ENCODE measurements at regions not wholly inside any gene's neighbourhood (a gene's known extent, or its start where the extent isn't known, plus 50 kb on each side); places are given as distances from the start of the nearest gene placed in this dataset.

- H3K4me3 ChIP-seq (ENCODE audit: low read depth, low read length) = no peak overlapping the region
- TF ChIP-seq CTCF (IDR thresholded peaks at IDR 0.05; ENCODE audit: insufficient read depth, low read depth, low read length, missing control alignments) = no peak
- DNase-seq (ENCODE audit: low read depth) = no peak
These were observed 71.3 kb downstream of the PTPRS start for GRCh38 chr19:5269279-5269678.

GRCh38 chr19:5268801-5269200, 71.8 kb downstream of the PTPRS start:
- no peak for DNase-seq (ENCODE audit: low read depth)
- no peak for TF ChIP-seq CTCF (IDR thresholded peaks at IDR 0.05; ENCODE audit: insufficient read depth, low read depth, low read length, missing control alignments)
- no peak overlapping the region for H3K4me3 ChIP-seq (ENCODE audit: low read depth, low read length)

- no peak for DNase-seq (ENCODE audit: low read depth)
- TF ChIP-seq CTCF (IDR thresholded peaks at IDR 0.05; ENCODE audit: insufficient read depth, low read depth, low read length, missing control alignments) = no peak
- H3K4me3 ChIP-seq (ENCODE audit: low read depth, low read length) = no peak overlapping the region
These were observed 75.4 kb downstream of the PTPRS start for GRCh38 chr19:5265260-5265659.

- no peak for TF ChIP-seq CTCF (IDR thresholded peaks at IDR 0.05; ENCODE audit: insufficient read depth, low read depth, low read length, missing control alignments)
These were observed 76.2 kb downstream of the PTPRS start for GRCh38 chr19:5264453-5264852.

GRCh38 chr19:5263615-5264014, 77.0 kb downstream of the PTPRS start:
- H3K4me3 ChIP-seq (ENCODE audit: low read depth, low read length) = no peak overlapping the region
- DNase-seq (ENCODE audit: low read depth) = no peak
- no peak for TF ChIP-seq CTCF (IDR thresholded peaks at IDR 0.05; ENCODE audit: insufficient read depth, low read depth, low read length, missing control alignments)

More at GRCh38 chr19:5264453-5264852, 76.2 kb downstream of the PTPRS start:
- H3K4me3 ChIP-seq (ENCODE audit: low read depth, low read length) = no peak overlapping the region
- no peak for DNase-seq (ENCODE audit: low read depth)

- no peak for TF ChIP-seq CTCF (IDR thresholded peaks at IDR 0.05; ENCODE audit: insufficient read depth, low read depth, low read length, missing control alignments)
- DNase-seq (ENCODE audit: low read depth) = no peak
These were observed 77.9 kb downstream of the PTPRS start for GRCh38 chr19:5262721-5263120.

GRCh38 chr19:5261156-5261890, 79.3 kb downstream of the PTPRS start:
- TF ChIP-seq CTCF (IDR thresholded peaks at IDR 0.05; ENCODE audit: insufficient read depth, low read depth, low read length, missing control alignments) = no peak
- no peak overlapping the region for H3K4me3 ChIP-seq (ENCODE audit: low read depth, low read length)
- no peak for DNase-seq (ENCODE audit: low read depth)

More at GRCh38 chr19:5262721-5263120, 77.9 kb downstream of the PTPRS start:
- H3K4me3 ChIP-seq (ENCODE audit: low read depth, low read length) = no peak overlapping the region
